HepG2 (cell line): ENCODE measurements at regions not wholly inside any gene's neighbourhood (a gene's known extent, or its start where the extent isn't known, plus 50 kb on each side); places are given as distances from the start of the nearest gene placed in this dataset.

Source experiments
- ATAC-seq: fragments of 200-7000 bp; cut with Tn5 transposase; 3 replicates; pipeline ENCODE4 v1.9.1; 2020; ENCODE audit warnings: mild to moderate bottlenecking, moderate library complexity
- BruUV-seq: library from RNA; stranded (reverse); fragments of 400-500 nt; replicated peaks from 2 replicates; lab custom pipeline; 2021; lab: Mats Ljungman, UMichigan
- CTCF ChIA-PET: fragments of 300-600 bp; formaldehyde crosslinking; extraction: SDS; loops from one replicate; lab custom pipeline; 2021; ENCODE audit warnings: low total read pairs, inconsistent platforms, low intra/inter-chr PET ratio; lab: Yijun Ruan, JAX
- POLR2A ChIA-PET: fragments of 350-600 bp; sonication (Branson Sonifier 250); formaldehyde crosslinking; loops from one replicate; lab custom pipeline; 2020; ENCODE audit warnings: antibody characterized with exemption, inconsistent platforms; lab: Yijun Ruan, JAX
- DNase-seq: peaks from one replicate; pipeline ENCODE4 v3.0.0-alpha.2; 2015; ENCODE audit warnings: low spot score
- FAIRE-seq: peaks from 3 replicates; lab custom pipeline; 2011; peaks lifted over from hg19 to GRCh38; lab: Jason Lieb, UNC
- H2AFZ ChIP-seq: one replicate; pipeline ENCODE4 v1.6.1; 2011; ENCODE audit warnings: low read length, inconsistent platforms
- H3K27ac ChIP-seq: fragments of 300-600 bp; 3 replicates; pipeline ENCODE4 v1.8.0; 2011; ENCODE audit warnings: mixed run types, mild to moderate bottlenecking, mixed read lengths, low read length, inconsistent platforms; ENCODE audit not compliant: insufficient read depth; ENCODE audit errors: extremely low read length
- H3K27me3 ChIP-seq, 2 experiments: fragments of 200-600 bp in 1 of 2; 2 replicates in 1 of 2; 3 replicates in 1 of 2; pipeline versions ENCODE4 v1.6.0 to v1.8.0; 2011; ENCODE audit warnings: low read length in 2 of 2, mild to moderate bottlenecking in 2 of 2, moderate library complexity in 2 of 2, inconsistent platforms in 1 of 2; ENCODE audit not compliant: insufficient read depth in 2 of 2, control insufficient read depth in 1 of 2
- H3K36me3 ChIP-seq, 2 experiments: fragments of 200-600 bp in 1 of 2; replicated peaks in 1 of 2; 2 replicates in 1 of 2; 3 replicates in 1 of 2; pipeline versions ENCODE4 v1.5.1 to v1.8.0; 2011; ENCODE audit warnings: low read length in 2 of 2, inconsistent platforms in 1 of 2; ENCODE audit not compliant: insufficient read depth in 2 of 2, control insufficient read depth in 1 of 2
- H3K4me1 ChIP-seq: 2 replicates; pipeline ENCODE4 v1.5.1; 2012; ENCODE audit warnings: low read length, inconsistent platforms; ENCODE audit not compliant: insufficient read depth
- H3K4me2 ChIP-seq: 2 replicates; pipeline ENCODE4 v1.6.0; 2011; ENCODE audit warnings: low read depth, low read length, inconsistent platforms
- H3K4me3 ChIP-seq, 3 experiments: fragments of 200-600 bp in 1 of 3; sonication (generic), shearing (Covaris generic) in 1 of 3; replicated peaks in 1 of 3; 2 replicates each; pipeline ENCODE4 v1.5.1; 2011 to 2016; ENCODE audit warnings: low read length in 3 of 3, inconsistent platforms in 2 of 3, low read depth in 2 of 3, mild to moderate bottlenecking in 2 of 3, control low read depth in 1 of 3, mixed read lengths in 1 of 3; ENCODE audit not compliant: insufficient read depth in 1 of 3
- H3K79me2 ChIP-seq: one replicate; pipeline ENCODE4 v1.6.1; 2011; ENCODE audit warnings: low read length, inconsistent platforms; ENCODE audit not compliant: insufficient read depth
- H3K9ac ChIP-seq: 2 replicates; pipeline ENCODE4 v1.6.0; 2011; ENCODE audit warnings: mild to moderate bottlenecking, low read depth, low read length, inconsistent platforms; ENCODE audit not compliant: insufficient read depth
- H3K9me3 ChIP-seq: 2 replicates; pipeline ENCODE4 v1.5.1; 2012; ENCODE audit warnings: mild to moderate bottlenecking, low read length
- H4K20me1 ChIP-seq: 2 replicates; pipeline ENCODE4 v1.6.0; 2011; ENCODE audit warnings: inconsistent platforms, mild to moderate bottlenecking, low read length, moderate library complexity; ENCODE audit not compliant: insufficient read depth
- FIP1L1 ChIP-seq: fragments of 200-400 bp; formaldehyde crosslinking; IDR thresholded peaks from 2 replicates; pipeline ENCODE4 v1.6.1; 2018; ENCODE audit warnings: low read depth, mild to moderate bottlenecking, low read length, moderate library complexity, borderline replicate concordance; ENCODE audit not compliant: insufficient read depth
- FOXO4 ChIP-seq: sonication (generic); formaldehyde crosslinking; conservative IDR thresholded peaks from 2 replicates; pipeline ENCODE4 v1.8.1; 2023; ENCODE audit warnings: missing genetic modification reagents
- GLI4 ChIP-seq: sonication (generic); formaldehyde crosslinking; IDR thresholded peaks from 2 replicates; pipeline ENCODE4 v1.5.1; 2020; ENCODE audit warnings: missing genetic modification reagents, mild to moderate bottlenecking, moderate library complexity, borderline replicate concordance
- PLSCR1 ChIP-seq: sonication (generic); formaldehyde crosslinking; IDR thresholded peaks from 2 replicates; pipeline ENCODE4 v1.5.0; 2020; ENCODE audit warnings: missing genetic modification reagents, mild to moderate bottlenecking, borderline replicate concordance
- TAF15 ChIP-seq: fragments of 200-400 bp; formaldehyde crosslinking; IDR thresholded peaks from one replicate; pipeline ENCODE4 v1.6.1; 2018; ENCODE audit warnings: mild to moderate bottlenecking, low read depth, low read length; ENCODE audit not compliant: poor library complexity, severe bottlenecking
- ZNF207 ChIP-seq: fragments of 450-650 bp; IDR thresholded peaks from 2 replicates; pipeline ENCODE4 v1.6.1; 2016; ENCODE audit warnings: antibody characterized with exemption, borderline replicate concordance
- ZNF362 ChIP-seq: sonication (generic); formaldehyde crosslinking; IDR thresholded peaks from 2 replicates; pipeline ENCODE4 v1.4.0; 2020; ENCODE audit warnings: missing genetic modification reagents, mild to moderate bottlenecking, borderline replicate concordance
- ZNF44 ChIP-seq: sonication (generic); formaldehyde crosslinking; IDR thresholded peaks from 2 replicates; pipeline ENCODE4 v1.5.1; 2020; ENCODE audit warnings: mild to moderate bottlenecking, missing genetic modification reagents
- ZSCAN21 ChIP-seq: sonication (generic); formaldehyde crosslinking; IDR thresholded peaks from 2 replicates; pipeline ENCODE4 v1.8.0; 2022; ENCODE audit warnings: mild to moderate bottlenecking, missing genetic modification reagents, moderate library complexity, borderline replicate concordance
- WGBS: methylation state at CpG from one replicate; pipeline ENCODE4 v1.1.6; 2017; ENCODE audit warnings: low lambda C conversion rate; 5-methylcytosine and 5-hydroxymethylcytosine counted together
- in situ Hi-C: cut with HindIII; loops from 2 replicates; pipeline ENCODE4 v1.10.0; 2017; ENCODE audit warnings: low pct_unique_long_range_greater_than_20kb; ENCODE audit not compliant: extremely low pct_ligation_motif_present
- intact Hi-C: fragments of 100-400 bp; cut with micrococcal nuclease; formaldehyde crosslinking; loops from one replicate; pipeline ENCODE4 v1.10.0; 2022; ENCODE audit not compliant: unreplicated experiment
- TF ChIP-seq, protein P1 (sequence below): sonication (generic); formaldehyde crosslinking; IDR thresholded peaks from 2 replicates; pipeline ENCODE4 v1.4.0; 2020; ENCODE audit warnings: mild to moderate bottlenecking, missing genetic modification reagents, borderline replicate concordance
- TF ChIP-seq, protein P2 (sequence below): sonication (generic); formaldehyde crosslinking; IDR thresholded peaks from 2 replicates; pipeline ENCODE4 v1.4.0; 2020; ENCODE audit warnings: mild to moderate bottlenecking, missing genetic modification reagents
- TF ChIP-seq, protein P3 (sequence below): sonication (generic); formaldehyde crosslinking; IDR thresholded peaks from 2 replicates; pipeline ENCODE4 v1.4.0; 2020; ENCODE audit warnings: mild to moderate bottlenecking, missing genetic modification reagents
- TF ChIP-seq, protein P4 (sequence below): sonication (generic); formaldehyde crosslinking; IDR thresholded peaks from 2 replicates; pipeline ENCODE4 v1.8.0; 2022; ENCODE audit warnings: mild to moderate bottlenecking, missing genetic modification reagents, moderate library complexity

DNA sequence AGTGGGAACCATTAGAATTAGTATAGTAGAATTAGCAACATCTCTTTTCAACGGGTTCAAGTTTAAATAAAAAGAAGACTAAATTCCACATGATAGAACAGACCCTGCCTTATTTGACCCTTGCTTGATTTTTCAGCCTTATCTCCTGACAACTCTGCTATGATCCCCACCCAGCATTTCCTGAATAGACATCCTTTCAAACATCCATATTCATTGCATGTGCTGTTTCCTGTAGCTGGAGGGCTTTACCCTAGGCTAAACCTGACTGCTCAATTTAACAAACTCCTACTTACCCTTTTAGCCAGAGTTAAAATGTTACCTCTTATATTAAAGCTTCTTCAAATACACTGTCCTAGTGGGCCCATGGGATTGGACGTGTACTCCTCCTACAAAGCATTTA, 594.8 kb upstream of the ARID1B start:
- 4% methylated on average over 2 of the region's 2 CpGs for WGBS
- ATAC-seq (no peak), FAIRE-seq (no peak), DNase-seq (no peak)
- Histone ChIP-seq H3K79me2 (no peaks in the 10 kb centered on the region), H4K20me1 (no peaks in the 10 kb centered on the region), H3K9ac (no peak overlapping the region), H3K4me3 (no peak overlapping the region), H3K27ac (no peak overlapping the region), H3K36me3 (no peaks in the 10 kb centered on the region), H2AFZ (no peak overlapping the region), H3K4me1 (no peaks in the 10 kb centered on the region), H3K9me3 (0 out of 2 replicates have a peak, but pooled peaks cover 3% of the 10 kb centered on the region), H3K4me2 (no peak overlapping the region), H3K27me3 (no peaks in the 10 kb centered on the region)
- intact Hi-C loops: no loop called here
- no TSS peak for BruUV-seq
- ChIA-PET CTCF (no interaction called here), POLR2A (no interaction called here)
- in situ Hi-C loops: no loop called here
- TF ChIP-seq FOXO4 (CRISPR knock-in tag) (no peak), GLI4 (no peak), ZNF362 (CRISPR knock-in tag) (no peak), ZNF44 (CRISPR knock-in tag) (no peak), PLSCR1 (CRISPR knock-in tag) (no peak), ZSCAN21 (CRISPR knock-in tag) (no peak), FIP1L1 (no peak), ZNF207 (no peak), TAF15 (no peak)
- TF ChIP-seq, protein P1, sequence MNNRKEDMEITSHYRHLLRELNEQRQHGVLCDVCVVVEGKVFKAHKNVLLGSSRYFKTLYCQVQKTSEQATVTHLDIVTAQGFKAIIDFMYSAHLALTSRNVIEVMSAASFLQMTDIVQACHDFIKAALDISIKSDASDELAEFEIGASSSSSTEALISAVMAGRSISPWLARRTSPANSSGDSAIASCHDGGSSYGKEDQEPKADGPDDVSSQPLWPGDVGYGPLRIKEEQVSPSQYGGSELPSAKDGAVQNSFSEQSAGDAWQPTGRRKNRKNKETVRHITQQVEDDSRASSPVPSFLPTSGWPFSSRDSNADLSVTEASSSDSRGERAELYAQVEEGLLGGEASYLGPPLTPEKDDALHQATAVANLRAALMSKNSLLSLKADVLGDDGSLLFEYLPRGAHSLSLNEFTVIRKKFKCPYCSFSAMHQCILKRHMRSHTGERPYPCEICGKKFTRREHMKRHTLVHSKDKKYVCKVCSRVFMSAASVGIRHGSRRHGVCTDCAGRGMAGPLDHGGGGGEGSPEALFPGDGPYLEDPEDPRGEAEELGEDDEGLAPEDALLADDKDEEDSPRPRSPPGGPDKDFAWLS (CRISPR knock-in tag): no peak
- TF ChIP-seq, protein P2, sequence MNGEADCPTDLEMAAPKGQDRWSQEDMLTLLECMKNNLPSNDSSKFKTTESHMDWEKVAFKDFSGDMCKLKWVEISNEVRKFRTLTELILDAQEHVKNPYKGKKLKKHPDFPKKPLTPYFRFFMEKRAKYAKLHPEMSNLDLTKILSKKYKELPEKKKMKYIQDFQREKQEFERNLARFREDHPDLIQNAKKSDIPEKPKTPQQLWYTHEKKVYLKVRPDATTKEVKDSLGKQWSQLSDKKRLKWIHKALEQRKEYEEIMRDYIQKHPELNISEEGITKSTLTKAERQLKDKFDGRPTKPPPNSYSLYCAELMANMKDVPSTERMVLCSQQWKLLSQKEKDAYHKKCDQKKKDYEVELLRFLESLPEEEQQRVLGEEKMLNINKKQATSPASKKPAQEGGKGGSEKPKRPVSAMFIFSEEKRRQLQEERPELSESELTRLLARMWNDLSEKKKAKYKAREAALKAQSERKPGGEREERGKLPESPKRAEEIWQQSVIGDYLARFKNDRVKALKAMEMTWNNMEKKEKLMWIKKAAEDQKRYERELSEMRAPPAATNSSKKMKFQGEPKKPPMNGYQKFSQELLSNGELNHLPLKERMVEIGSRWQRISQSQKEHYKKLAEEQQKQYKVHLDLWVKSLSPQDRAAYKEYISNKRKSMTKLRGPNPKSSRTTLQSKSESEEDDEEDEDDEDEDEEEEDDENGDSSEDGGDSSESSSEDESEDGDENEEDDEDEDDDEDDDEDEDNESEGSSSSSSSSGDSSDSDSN (CRISPR knock-in tag): no peak
- TF ChIP-seq, protein P3, sequence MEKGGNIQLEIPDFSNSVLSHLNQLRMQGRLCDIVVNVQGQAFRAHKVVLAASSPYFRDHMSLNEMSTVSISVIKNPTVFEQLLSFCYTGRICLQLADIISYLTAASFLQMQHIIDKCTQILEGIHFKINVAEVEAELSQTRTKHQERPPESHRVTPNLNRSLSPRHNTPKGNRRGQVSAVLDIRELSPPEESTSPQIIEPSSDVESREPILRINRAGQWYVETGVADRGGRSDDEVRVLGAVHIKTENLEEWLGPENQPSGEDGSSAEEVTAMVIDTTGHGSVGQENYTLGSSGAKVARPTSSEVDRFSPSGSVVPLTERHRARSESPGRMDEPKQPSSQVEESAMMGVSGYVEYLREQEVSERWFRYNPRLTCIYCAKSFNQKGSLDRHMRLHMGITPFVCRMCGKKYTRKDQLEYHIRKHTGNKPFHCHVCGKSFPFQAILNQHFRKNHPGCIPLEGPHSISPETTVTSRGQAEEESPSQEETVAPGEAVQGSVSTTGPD (CRISPR knock-in tag): no peak
- TF ChIP-seq, protein P4, sequence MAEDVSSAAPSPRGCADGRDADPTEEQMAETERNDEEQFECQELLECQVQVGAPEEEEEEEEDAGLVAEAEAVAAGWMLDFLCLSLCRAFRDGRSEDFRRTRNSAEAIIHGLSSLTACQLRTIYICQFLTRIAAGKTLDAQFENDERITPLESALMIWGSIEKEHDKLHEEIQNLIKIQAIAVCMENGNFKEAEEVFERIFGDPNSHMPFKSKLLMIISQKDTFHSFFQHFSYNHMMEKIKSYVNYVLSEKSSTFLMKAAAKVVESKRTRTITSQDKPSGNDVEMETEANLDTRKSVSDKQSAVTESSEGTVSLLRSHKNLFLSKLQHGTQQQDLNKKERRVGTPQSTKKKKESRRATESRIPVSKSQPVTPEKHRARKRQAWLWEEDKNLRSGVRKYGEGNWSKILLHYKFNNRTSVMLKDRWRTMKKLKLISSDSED (CRISPR knock-in tag): no peak
